ENCODE measurements at regions not wholly inside any gene's neighbourhood (a gene's known extent, or its start where the extent isn't known, plus 50 kb on each side); places are given as distances from the start of the nearest gene placed in this dataset.

- TF ChIP-seq BCL6B (tag by site-specific recombination; IDR thresholded peaks at IDR 0.05) = no peak
- no peak for TF ChIP-seq KLF10 (tag by site-specific recombination; IDR thresholded peaks at IDR 0.05)
- no peak for TF ChIP-seq ZBTB7A (tag by site-specific recombination; IDR thresholded peaks at IDR 0.05; ENCODE audit: low read depth)
- TF ChIP-seq ZNF626 (tag by site-specific recombination; IDR thresholded peaks at IDR 0.05) = no peak
- no peak for TF ChIP-seq TRIM28 (IDR thresholded peaks at IDR 0.05; ENCODE audit: borderline replicate concordance, low read length)
- peak; percentile 57; the same call in 1 of the 2 replicates for TF ChIP-seq ZNF26 (tag by site-specific recombination; IDR thresholded peaks at IDR 0.05)
- no peak for TF ChIP-seq SP2 (tag by site-specific recombination; IDR thresholded peaks at IDR 0.05)
- no peak for TF ChIP-seq ZNF585B (tag by site-specific recombination; IDR thresholded peaks at IDR 0.05)
- no peak for TF ChIP-seq ZNF488 (tag by site-specific recombination; IDR thresholded peaks at IDR 0.05)
- no peak for TF ChIP-seq SCRT2 (tag by site-specific recombination; IDR thresholded peaks at IDR 0.05)
- TF ChIP-seq REST (tag by site-specific recombination; IDR thresholded peaks at IDR 0.05) = peak; percentile 79
- peak; percentile 80 for TF ChIP-seq MYNN (tag by site-specific recombination; IDR thresholded peaks at IDR 0.05; ENCODE audit: borderline replicate concordance)
- 0 out of 2 replicates have a peak, but pooled peaks have one; percentile 19 for TF ChIP-seq PRDM6 (tag by site-specific recombination; IDR thresholded peaks at IDR 0.05)
- TF ChIP-seq ZBTB1 (tag by site-specific recombination; IDR thresholded peaks at IDR 0.05) = no peak
- no peak for TF ChIP-seq ZNF423 (tag by site-specific recombination; IDR thresholded peaks at IDR 0.05)
- no peak for TF ChIP-seq ZSCAN23 (tag by site-specific recombination; IDR thresholded peaks at IDR 0.05)
- TF ChIP-seq ZNF664 (tag by site-specific recombination; IDR thresholded peaks at IDR 0.05) = no peak
- TF ChIP-seq ZNF560 (tag by site-specific recombination; IDR thresholded peaks at IDR 0.05; ENCODE audit: borderline replicate concordance) = no peak
- TF ChIP-seq ZNF561 (tag by site-specific recombination; IDR thresholded peaks at IDR 0.05; ENCODE audit: borderline replicate concordance) = no peak
- no peak for TF ChIP-seq SETDB1 (IDR thresholded peaks at IDR 0.05; ENCODE audit: insufficient read length, low read length)
- no peak for TF ChIP-seq ZNF654 (tag by site-specific recombination; IDR thresholded peaks at IDR 0.05; ENCODE audit: low read depth)
- TF ChIP-seq IKZF3 (tag by site-specific recombination; IDR thresholded peaks at IDR 0.05) = no peak
- 0 out of 2 replicates have a peak, but pooled peaks have one; percentile 43 for TF ChIP-seq SP7 (tag by site-specific recombination; IDR thresholded peaks at IDR 0.05)
- no peak for TF ChIP-seq ZNF645 (tag by site-specific recombination; IDR thresholded peaks at IDR 0.05)
- TF ChIP-seq ZNF600 (tag by site-specific recombination; IDR thresholded peaks at IDR 0.05) = 0 out of 2 replicates have a peak, but pooled peaks have one; percentile 16
- no peak for TF ChIP-seq ZNF112 (tag by site-specific recombination; IDR thresholded peaks at IDR 0.05)
- no peak for TF ChIP-seq ZBTB26 (tag by site-specific recombination; optimal IDR thresholded peaks at IDR 0.05)
- TF ChIP-seq ZNF169 (tag by site-specific recombination; IDR thresholded peaks at IDR 0.05) = no peak
- TF ChIP-seq GLIS2 (tag by site-specific recombination; IDR thresholded peaks at IDR 0.05) = no peak
Measured at GRCh38 chr5:74337254-74337983, 303.1 kb downstream of the ENC1 start (continued).

All from HEK293 (cell line).